Activated CD4-positive, alpha-beta T cell treated with anti-CD3 and anti-CD28 coated beads for 24 hours (primary cell): ENCODE measurements at regions not wholly inside any gene's neighbourhood (a gene's known extent, or its start where the extent isn't known, plus 50 kb on each side); places are given as distances from the start of the nearest gene placed in this dataset.

Source experiments
- DNase-seq, 2 donors: peaks; one replicate each; pipeline ENCODE4 v3.0.0-alpha.2; 2020; ENCODE audit warnings: low read depth in 2 of 2

GRCh38 chr5:4511996-4512656 is 628.0 kb upstream of the ADAMTS16 start:
- DNase-seq: no peak

- no peak for DNase-seq
Measured at GRCh38 chr5:4513381-4513780, 626.7 kb upstream of the ADAMTS16 start.

- DNase-seq: no peak
Measured at GRCh38 chr5:4514067-4514648, 626.0 kb upstream of the ADAMTS16 start.

DNA sequence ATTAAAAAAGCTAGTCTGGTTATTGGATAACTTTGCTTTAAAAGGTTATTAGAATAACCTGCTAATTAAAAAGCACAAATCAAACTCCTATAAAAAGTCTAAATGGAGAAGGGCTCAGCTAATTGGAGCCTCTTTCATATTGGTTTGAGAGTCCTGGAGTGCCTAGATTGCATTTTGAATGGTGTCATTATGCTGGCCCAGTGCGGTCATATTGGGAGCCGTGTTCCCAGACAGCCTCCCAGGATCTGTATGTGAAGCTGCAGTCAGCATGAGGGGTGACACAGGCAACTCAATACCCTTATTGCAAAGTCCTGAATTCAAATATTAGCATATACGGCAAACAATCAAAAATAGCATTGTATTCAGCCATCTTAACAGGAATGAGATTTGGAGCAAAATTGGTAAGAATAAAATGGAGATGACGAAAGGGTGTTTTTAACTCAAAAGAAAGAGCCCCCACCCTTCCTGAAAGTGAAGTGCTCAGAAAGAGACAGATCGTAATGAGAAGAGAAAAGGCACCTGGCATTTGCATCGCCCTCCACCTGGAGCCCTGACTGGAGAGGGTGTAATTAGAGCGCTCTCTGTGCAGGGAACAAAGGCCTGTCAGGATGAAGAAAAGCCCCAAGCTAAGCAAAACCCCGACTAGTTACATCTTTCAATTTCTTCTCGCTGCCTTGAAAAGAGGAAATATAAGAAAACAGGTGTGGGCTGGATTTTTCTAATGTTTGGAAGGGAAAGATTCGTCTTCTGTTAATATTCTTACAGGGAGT is 621.0 kb upstream of the ADAMTS16 start:
- no peak for DNase-seq

DNA sequence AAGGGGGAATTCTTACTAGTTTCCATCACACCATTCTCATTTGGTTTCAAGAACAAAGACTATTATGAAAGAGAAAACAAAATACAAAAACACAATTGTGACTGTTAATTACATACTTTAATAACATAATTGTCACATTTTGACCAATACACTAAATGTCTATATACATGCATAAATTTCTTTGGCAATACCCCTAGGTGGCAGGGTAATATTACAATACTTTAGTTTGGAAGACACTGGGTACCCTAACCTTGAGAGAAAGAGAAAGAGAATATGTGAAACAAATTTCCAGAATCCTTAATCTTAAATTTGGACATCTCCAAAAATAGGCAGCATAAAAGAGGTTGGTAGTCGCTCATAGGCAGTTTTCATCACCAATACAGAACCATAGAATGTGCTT is 619.6 kb upstream of the ADAMTS16 start:
- no peak for DNase-seq

DNA sequence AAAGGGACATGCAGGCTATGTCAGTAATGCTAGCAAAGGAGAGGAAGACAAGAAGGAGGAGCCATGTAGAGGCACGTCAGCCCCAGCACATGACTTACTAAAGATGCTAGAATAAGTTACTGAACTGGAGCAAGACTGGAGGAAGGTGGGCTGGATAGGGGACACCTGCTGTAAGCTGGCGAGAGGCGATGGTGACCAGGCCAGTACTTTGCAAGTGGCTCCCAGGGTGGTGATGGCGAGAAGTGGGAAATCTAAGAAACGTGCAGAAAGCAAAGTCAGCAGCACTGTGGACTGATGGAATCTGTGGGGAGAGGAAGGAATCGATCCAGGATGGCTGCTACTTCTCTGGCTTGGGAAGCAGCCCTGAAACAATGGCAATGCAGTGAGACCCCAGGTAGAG is 617.1 kb upstream of the ADAMTS16 start:
- no peak for DNase-seq

GRCh38 chr5:4531756-4532704 is 608.1 kb upstream of the ADAMTS16 start:
- DNase-seq: no peak

GRCh38 chr5:4532705-4533080 is 607.4 kb upstream of the ADAMTS16 start:
- DNase-seq: no peak

DNA sequence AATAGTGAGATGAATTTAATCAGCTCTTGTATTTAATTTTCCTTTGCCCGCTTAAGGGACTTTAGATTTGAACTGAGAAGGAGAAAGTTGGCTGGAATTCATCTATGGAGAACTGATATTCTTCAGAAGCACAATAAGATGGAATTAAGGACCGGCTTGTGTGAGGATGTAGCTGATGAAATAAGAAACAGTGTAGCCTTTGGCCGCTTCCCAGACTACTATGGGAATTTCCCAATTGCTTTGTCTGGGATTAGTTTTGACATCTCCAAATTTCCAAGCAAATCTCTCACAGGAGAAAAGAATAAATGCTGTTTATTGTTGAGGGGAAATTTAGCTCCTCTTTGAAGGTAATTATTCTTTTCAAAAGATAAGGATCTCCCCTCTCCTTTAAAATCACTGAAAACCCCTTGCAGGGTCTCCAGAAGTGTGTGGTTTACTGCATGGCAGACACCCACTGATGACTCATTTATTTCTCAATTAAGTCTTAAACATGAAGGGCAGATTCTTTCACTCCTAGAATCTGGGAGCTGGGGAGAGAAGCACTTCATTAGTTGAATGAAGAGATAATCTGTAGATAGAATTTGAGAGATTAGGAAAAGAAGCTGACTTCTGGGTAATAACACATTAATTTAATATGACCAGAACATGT is 606.5 kb upstream of the ADAMTS16 start:
- no peak for DNase-seq

- DNase-seq: no peak
Measured at GRCh38 chr5:4537489-4537888, 602.6 kb upstream of the ADAMTS16 start.

DNA sequence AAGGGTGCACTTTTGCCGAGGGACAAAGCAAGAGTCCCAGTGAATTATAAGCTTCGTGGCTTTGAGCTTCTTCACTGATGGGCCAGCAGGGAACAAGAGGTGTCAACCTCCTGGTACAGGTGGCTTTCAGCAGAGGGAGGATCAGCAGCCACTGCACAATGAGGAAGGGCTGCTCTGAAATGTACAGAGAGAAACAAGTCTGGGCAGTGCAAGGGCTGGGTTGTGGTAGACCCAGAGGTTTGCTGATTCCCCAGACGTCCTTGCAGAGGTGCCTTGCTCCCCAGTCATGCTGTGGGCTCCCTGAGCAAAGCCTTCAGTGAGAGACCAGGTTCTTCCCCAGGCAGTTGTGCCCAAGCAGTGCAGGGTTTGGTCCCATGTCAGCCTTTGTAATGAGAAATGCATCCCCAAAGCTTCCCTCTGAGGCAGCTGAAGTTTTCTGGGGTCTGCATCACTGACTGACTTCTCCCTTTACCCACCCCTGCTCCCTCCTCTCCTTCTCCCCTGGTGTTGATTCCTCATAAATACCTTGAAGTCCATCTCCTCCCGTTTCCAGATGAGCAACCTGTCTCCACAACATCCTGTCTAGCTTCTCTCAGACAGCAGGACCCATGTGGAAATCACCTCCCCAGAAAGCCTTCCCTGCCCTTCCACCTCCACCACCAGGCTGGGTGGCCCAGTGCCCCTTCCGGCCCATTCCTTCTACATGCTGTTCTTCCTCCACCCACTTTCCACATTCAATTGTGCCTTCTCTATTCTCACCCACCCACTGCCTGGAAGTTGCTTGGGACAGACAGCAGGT is 599.6 kb upstream of the ADAMTS16 start:
- no peak for DNase-seq

DNA sequence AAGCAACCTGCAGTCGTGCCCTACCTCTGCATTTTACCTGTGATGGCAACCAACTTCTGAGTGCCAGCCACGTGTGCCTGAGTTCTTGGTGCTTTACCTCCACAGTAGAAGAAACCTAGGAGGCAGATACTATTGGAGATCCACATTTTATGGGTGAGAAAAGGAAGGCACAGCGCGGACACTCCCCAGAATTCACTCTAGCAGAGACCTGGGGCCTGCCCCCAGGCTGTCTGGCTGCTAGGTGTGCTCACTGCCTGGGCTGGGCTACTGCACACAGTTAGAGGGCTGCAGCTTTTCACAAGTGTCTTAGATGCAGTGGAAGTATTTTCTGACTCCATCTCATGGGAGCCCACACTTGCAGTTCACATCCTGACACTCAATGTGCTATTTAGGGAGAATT is 598.8 kb upstream of the ADAMTS16 start:
- DNase-seq: no peak

DNA sequence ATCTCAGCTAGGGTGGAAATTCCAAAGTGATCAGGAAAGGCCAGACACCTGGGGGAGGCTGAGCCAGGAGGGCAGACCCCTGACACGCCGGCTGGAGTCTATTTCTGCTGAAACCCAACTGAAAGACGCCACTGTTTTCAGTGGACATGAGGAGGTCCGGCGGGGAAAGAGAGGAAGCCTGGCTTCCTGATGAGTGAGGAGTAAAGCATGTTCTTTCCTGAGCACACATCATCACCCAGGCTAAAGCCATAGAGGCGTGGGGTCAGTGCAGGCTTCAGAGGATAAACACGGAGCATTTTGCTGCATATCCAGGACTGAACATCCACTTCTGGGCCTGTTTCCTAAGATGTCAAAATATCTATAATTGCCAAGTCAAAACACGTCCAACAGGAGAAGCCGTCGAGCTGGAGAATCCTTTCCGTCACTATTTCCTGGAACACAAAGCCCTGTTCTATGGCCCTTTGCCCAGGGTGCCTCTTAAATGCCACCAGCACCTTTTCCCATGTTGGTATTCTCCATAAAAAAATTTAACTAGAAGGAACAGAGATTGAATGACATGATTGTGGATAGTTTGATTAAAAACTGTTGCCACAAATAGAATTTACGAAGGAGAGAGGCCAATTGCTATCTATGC is 597.9 kb upstream of the ADAMTS16 start:
- no peak for DNase-seq

DNA sequence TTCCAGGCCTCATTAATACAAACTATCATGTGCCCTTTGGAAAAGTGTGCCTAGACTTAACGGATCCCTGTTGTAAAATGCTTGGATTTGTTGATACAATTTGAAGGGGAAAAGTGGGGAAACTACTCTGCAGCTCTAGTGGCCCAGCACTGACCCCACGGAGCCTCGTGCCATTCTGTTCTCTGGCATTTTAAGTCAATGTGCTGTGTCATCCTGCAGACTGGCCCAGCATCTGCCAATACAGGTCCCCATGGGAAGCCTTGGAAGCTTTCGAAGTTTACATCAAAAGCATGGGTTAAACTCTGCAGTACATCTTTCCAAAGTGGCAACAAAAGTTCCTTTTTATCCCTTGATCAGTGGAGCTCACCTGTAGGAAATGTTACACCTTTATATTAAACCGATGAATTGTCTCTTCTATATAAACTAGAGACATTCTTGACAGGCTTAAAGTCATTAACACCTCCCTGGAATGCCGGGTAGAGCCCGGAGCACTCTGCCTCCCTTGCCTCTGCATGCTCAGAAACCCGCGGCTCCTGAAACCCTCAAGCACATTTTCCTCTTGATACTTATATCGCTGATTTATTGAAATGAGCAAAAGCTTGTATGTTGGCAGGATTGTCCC is 596.0 kb upstream of the ADAMTS16 start:
- no peak for DNase-seq

DNA sequence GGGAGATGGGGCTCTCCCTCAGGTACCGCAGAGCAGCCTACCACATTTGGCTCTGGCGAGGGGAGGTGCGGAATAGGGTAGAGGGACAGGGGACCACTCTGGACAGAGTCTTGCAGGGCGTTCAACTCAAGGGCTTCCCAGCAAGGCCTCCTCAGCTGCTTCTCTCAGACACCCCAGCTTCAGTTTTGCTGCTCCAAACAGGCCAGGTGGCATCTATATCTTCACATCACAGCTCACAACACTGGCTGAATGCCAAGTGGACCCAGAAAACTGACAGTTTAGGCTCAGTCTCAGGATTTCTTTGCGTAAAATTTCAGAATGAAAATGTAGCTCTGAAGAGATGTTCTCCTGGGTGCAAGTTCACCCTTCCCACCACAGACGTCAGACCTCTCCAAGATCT is 592.6 kb upstream of the ADAMTS16 start:
- DNase-seq: no peak

GRCh38 chr5:4548341-4548740 is 591.8 kb upstream of the ADAMTS16 start:
- no peak for DNase-seq

GRCh38 chr5:4549351-4549750 is 590.8 kb upstream of the ADAMTS16 start:
- no peak for DNase-seq

DNA sequence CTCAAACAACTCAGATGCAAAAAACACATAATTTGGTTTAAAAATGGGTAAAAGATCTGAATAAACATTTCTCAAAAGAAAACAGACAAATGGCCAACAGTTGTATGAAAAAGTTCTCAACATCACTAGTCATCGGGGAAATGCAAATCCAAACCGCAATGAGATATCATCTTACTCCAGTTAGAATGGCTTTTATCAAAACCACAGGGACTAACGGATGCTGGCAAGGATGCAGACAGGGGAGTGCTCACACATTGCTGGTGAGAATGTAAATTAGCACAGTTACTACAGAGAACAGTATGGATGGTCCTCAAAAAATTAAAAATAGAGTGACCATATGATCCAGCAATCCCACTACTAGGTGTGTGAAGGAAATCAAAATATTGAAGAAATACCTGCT is 589.1 kb upstream of the ADAMTS16 start:
- DNase-seq: no peak

DNA sequence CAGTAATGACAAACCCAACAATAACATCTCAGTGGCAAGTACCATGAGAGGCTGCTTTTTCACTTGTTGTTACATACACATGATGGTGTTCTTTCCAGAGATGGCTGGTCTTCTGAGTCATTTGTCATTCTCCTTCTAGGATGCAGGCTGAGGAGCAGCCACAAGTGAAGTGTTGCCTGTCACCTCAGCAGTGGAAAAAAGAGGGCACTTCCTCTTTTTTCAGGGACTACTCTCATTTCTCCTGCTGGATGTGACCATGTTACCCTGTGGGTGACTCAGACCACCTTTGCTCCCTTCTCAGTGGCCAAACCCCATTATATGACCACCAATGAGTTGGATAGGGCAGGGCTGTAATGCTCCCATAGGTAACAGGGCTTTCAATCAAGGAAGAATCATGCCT is 587.0 kb upstream of the ADAMTS16 start:
- DNase-seq: no peak

- no peak for DNase-seq
Measured at GRCh38 chr5:4553978-4554377, 586.2 kb upstream of the ADAMTS16 start.
